GM10248 (cell line): ENCODE measurements at regions not wholly inside any gene's neighbourhood (a gene's known extent, or its start where the extent isn't known, plus 50 kb on each side); places are given as distances from the start of the nearest gene placed in this dataset.

Experiments
- CTCF ChIA-PET: fragments of 300-600 bp; sonication (Branson Sonifier 250); formaldehyde crosslinking; extraction: SDS; loops from one replicate; lab custom pipeline; 2021; ENCODE audit warnings: antibody characterized with exemption; lab: Yijun Ruan, JAX
- POLR2A ChIA-PET: fragments of 350-650 bp; sonication (Branson Sonifier 250); formaldehyde crosslinking; extraction: SDS; loops from one replicate; lab custom pipeline; 2020; ENCODE audit warnings: antibody characterized with exemption; lab: Yijun Ruan, JAX
- DNase-seq: peaks from one replicate; pipeline ENCODE4 v3.0.0; 2012; ENCODE audit errors: extremely low spot score
- CTCF ChIP-seq: IDR thresholded peaks from 2 replicates; pipeline ENCODE4 v1.5.1; 2012; ENCODE audit warnings: mild to moderate bottlenecking, low read depth; ENCODE audit errors: extremely low read depth, missing control alignments, control extremely low read depth

GRCh38 chr2:153232464-153232863, 246.1 kb downstream of the RPRM start:
- ChIA-PET POLR2A (no interaction called here), CTCF (interaction anchor here (0.9 kb wide), 1 partner anchor 13 kb away, joined by 3 read pairs; no protein-coding TSS in a partner anchor)
- DNase-seq: no peak
- no peak for TF ChIP-seq CTCF

GRCh38 chr2:153230977-153231376, 247.6 kb downstream of the RPRM start:
- ChIA-PET POLR2A (no interaction called here), CTCF (no interaction called here)
- no peak for DNase-seq
- no peak for TF ChIP-seq CTCF

DNA sequence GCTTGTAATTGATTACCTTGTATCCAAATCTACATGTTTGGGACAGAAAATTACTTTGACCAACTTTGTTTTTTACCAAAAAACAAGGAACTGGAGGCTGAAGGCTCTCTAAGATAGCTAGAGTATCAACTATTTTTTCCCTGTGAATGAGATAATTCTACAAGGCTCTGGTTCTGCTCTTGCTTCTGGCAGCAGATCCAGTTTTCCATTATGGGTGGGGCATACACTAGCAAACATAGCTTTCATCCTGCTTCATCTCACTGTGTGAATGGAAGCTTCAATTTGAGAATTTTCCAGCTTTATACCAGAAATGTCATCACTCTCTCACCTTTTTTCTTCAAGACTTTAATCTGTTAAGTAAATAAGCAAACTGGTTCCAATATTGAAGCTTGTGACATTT, 249.7 kb downstream of the RPRM start:
- DNase-seq: no peak
- TF ChIP-seq CTCF: no peak
- CTCF ChIA-PET: interaction anchor here (2.1 kb wide), 1 partner anchor 11 kb away, joined by 7 read pairs; no protein-coding TSS in a partner anchor
- POLR2A ChIA-PET: no interaction called here

DNA sequence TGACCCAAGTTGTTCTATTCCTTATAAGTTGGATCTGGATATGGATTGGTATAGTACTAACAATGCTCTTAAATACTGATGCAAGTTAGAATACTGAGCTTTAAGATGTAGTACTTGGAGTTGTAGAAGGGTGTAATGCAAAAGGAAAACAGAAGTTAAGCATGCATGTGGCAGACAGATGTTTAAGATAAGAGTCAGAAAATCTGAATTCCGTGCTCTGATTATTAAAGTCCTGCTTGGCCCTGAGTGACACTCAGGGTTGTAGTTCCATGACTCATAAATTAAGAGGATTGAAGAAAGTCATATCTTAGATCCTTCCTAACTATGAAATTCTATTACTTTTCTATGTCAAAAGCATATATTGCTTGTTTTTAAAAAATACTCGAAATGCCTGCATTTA, 250.6 kb downstream of the RPRM start:
- no peak for DNase-seq
- ChIA-PET POLR2A (no interaction called here), CTCF (interaction anchor here (1.2 to 2.1 kb wide), 2 partner anchors 10 to 11 kb away, joined by 3 to 7 read pairs; no protein-coding TSS in a partner anchor)
- TF ChIP-seq CTCF: no peak

- no peak for TF ChIP-seq CTCF
- ChIA-PET CTCF (interaction anchor here (1.0 kb wide), 1 partner anchor 19 kb away, joined by 3 read pairs; no protein-coding TSS in a partner anchor), POLR2A (no interaction called here)
- DNase-seq: no peak
These were observed 256.1 kb downstream of the RPRM start for GRCh38 chr2:153222231-153223165.

DNA sequence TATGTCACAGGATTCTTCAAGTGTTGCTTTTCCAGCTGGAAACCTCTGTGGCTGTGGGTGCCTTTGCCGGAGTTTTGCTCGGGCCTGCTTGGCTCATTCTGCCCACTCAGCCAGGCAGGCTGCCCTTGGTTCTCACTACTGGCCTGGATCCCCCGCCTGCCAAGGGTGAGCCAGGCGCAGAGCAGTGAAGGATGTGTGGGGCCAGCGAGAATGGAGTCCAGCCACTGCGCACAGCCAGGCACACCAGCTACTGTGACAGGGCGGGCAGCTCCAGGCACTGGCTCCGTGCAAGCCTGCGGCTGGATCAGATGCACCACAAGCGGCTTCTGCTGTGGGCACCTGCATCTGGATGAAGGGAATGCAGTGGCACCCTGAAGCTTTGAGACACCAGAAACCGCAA, 257.1 kb downstream of the RPRM start:
- DNase-seq: no peak
- TF ChIP-seq CTCF: no peak
- POLR2A ChIA-PET: no interaction called here
- CTCF ChIA-PET: interaction anchor here (1.3 kb wide), 1 partner anchor 10 kb away, joined by 3 read pairs; no protein-coding TSS in a partner anchor
